ENCODE measurements at regions not wholly inside any gene's neighbourhood (a gene's known extent, or its start where the extent isn't known, plus 50 kb on each side); places are given as distances from the start of the nearest gene placed in this dataset.

- no peak overlapping the region for H3K27ac ChIP-seq (replicated peaks)
- TF ChIP-seq POLR2AphosphoS5 (IDR thresholded peaks at IDR 0.05; ENCODE audit: low read depth), result no peak
- TF ChIP-seq SPI1 (IDR thresholded peaks at IDR 0.05; ENCODE audit: borderline replicate concordance, low read depth), result no peak
- TF ChIP-seq REST (IDR thresholded peaks at IDR 0.05; ENCODE audit: insufficient replicate concordance, low read depth), result no peak
- TF ChIP-seq GABPA (IDR thresholded peaks at IDR 0.05; ENCODE audit: low read depth), result no peak
- TF ChIP-seq CTCF (IDR thresholded peaks at IDR 0.05; ENCODE audit: insufficient read depth, low read length), result no peak
- no peak for DNase-seq (ENCODE audit: low read depth in 1 of 2, low spot score in 1 of 2)
- peaks cover 3% of the 10 kb centered on the region for H3K27me3 ChIP-seq (ENCODE audit: insufficient read depth, poor library complexity, severe bottlenecking)
- H3K4me3 ChIP-seq (replicated peaks; ENCODE audit: insufficient read depth, low read length), result no peak overlapping the region
Observed at GRCh38 chr12:125245581-125246557, 180.6 kb downstream of the AACS start.

GRCh38 chr12:125247477-125247876 is 182.2 kb downstream of the AACS start:
- Histone ChIP-seq H3K4me3 (replicated peaks; ENCODE audit: insufficient read depth, low read length) (no peak overlapping the region), H3K27ac (replicated peaks) (no peak overlapping the region), H3K27me3 (ENCODE audit: insufficient read depth, poor library complexity, severe bottlenecking) (peaks cover 3% of the 10 kb centered on the region)
- no peak for TF ChIP-seq CTCF (IDR thresholded peaks at IDR 0.05; ENCODE audit: insufficient read depth, low read length)
- TF ChIP-seq GABPA (IDR thresholded peaks at IDR 0.05; ENCODE audit: low read depth), result no peak
- no peak for TF ChIP-seq POLR2AphosphoS5 (IDR thresholded peaks at IDR 0.05; ENCODE audit: low read depth)
- no peak for TF ChIP-seq SPI1 (IDR thresholded peaks at IDR 0.05; ENCODE audit: borderline replicate concordance, low read depth)
- TF ChIP-seq REST (IDR thresholded peaks at IDR 0.05; ENCODE audit: insufficient replicate concordance, low read depth), result no peak
- DNase-seq (ENCODE audit: low read depth in 1 of 2, low spot score in 1 of 2), result no peak

- no peak for TF ChIP-seq CTCF (IDR thresholded peaks at IDR 0.05; ENCODE audit: insufficient read depth, low read length)
- peaks cover 3% of the 10 kb centered on the region for H3K27me3 ChIP-seq (ENCODE audit: insufficient read depth, poor library complexity, severe bottlenecking)
- DNase-seq (ENCODE audit: low read depth in 1 of 2, low spot score in 1 of 2), result no peak
- H3K4me3 ChIP-seq (replicated peaks; ENCODE audit: insufficient read depth, low read length), result no peak overlapping the region
- no peak overlapping the region for H3K27ac ChIP-seq (replicated peaks)
Observed at GRCh38 chr12:125249066-125249824, 184.0 kb downstream of the AACS start.

Data from HL-60 (cell line).